ENCODE measurements at regions not wholly inside any gene's neighbourhood (a gene's known extent, or its start where the extent isn't known, plus 50 kb on each side); places are given as distances from the start of the nearest gene placed in this dataset.

DNA sequence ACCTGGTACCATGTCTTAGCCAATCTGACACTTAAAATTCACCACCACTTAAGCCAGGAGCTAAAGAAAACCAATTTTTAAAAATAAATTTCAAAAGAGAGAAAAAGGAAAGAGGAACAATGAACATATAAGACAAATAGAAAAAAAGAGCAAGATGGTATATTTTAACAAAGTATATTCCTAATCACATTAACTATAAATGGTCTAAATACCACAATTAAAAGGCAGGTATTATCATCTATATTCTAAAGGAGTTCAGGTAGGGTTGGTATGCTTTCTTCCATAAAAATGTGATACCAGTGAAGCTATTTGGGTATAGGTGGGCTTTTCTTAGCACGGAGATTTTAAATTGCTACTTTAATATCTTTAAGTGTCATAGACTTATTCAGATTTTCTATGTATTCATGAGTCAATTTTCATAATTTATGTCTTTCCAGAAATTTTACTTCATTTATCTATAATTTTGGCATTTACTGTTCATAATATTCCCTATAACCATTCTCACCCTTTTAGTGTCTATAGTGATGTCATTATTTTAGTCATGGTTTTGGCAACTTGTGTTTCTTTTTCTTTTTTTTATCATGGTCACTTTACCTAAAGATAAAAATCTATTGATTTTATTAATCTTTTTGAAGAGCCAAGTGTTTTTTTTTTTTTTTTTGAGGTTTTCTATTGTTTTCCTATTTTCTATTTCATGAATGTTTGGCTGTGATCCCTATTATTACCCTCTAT lies 56.5 kb upstream of the IGLL5 start:
- Histone ChIP-seq H3K9me3 (ENCODE audit: control extremely low read depth in 1 of 3, control insufficient read depth in 2 of 3, insufficient read depth in 1 of 3, low read length in 2 of 3) (peaks cover 2 to 18% (median 3%) of the 10 kb centered on the region in 3 donors), H3K36me3 (replicated peaks in 1 of 2; ENCODE audit: control extremely low read depth in 1 of 2, control insufficient read depth in 1 of 2, extremely low read depth in 1 of 2, insufficient read depth in 2 of 2, low read length in 1 of 2) (no peaks in the 10 kb centered on the region), H3K27me3 (replicated peaks in 1 of 4; ENCODE audit: control extremely low read depth in 1 of 4, control insufficient read depth in 3 of 4, insufficient read depth in 4 of 4, low read length in 3 of 4) (no peaks in the 10 kb centered on the region), H3K4me1 (ENCODE audit: control insufficient read depth in 2 of 2, insufficient read depth in 2 of 2, low read length in 2 of 2) (no peaks in the 10 kb centered on the region), H3K9ac (ENCODE audit: low read length) (no peak overlapping the region), H3K4me2 (replicated peaks; ENCODE audit: low read depth, low read length, poor library complexity, severe bottlenecking) (no peak overlapping the region), H4K20me1 (ENCODE audit: control insufficient read depth, insufficient read depth, low read length, poor library complexity, severe bottlenecking) (no peaks in the 10 kb centered on the region), H2AFZ (ENCODE audit: insufficient read depth, low read depth, low read length, poor library complexity, severe bottlenecking) (no peak overlapping the region), H3K27ac (ENCODE audit: low read length in 2 of 2) (no peak overlapping the region), H3K79me2 (ENCODE audit: control insufficient read depth, insufficient read depth, low read length) (no peaks in the 10 kb centered on the region), H3K4me3 (ENCODE audit: control extremely low read depth in 1 of 5, extremely low read depth in 1 of 5, insufficient read depth in 1 of 5, low read depth in 2 of 5, low read length in 4 of 5) (no peak overlapping the region)
- no peak for DNase-seq
- no peak overlapping the region for H3K4me3 Mint-ChIP-seq
- no peak overlapping the region for H3K27ac Mint-ChIP-seq
- H3K9me3 Mint-ChIP-seq (ENCODE audit: insufficient read depth), result no peaks in the 10 kb centered on the region
- no peak for ATAC-seq (ENCODE audit: low read depth)
- ChIA-PET CTCF (interaction anchor here (0.6 to 2.4 kb wide), 7 partner anchors 18 to 231 kb away, joined by 3 to 9 read pairs (median 3); no protein-coding TSS in a partner anchor), POLR2A (no interaction called here)
- WGBS (ENCODE audit: insufficient coverage), result no CpG with 5 or more reads among the region's 1 CpG
- intact Hi-C loops (cut with micrococcal nuclease), result no loop called here
- peaks cover 31% of the 10 kb centered on the region for H3K27me3 Mint-ChIP-seq
- TF ChIP-seq, protein P1, sequence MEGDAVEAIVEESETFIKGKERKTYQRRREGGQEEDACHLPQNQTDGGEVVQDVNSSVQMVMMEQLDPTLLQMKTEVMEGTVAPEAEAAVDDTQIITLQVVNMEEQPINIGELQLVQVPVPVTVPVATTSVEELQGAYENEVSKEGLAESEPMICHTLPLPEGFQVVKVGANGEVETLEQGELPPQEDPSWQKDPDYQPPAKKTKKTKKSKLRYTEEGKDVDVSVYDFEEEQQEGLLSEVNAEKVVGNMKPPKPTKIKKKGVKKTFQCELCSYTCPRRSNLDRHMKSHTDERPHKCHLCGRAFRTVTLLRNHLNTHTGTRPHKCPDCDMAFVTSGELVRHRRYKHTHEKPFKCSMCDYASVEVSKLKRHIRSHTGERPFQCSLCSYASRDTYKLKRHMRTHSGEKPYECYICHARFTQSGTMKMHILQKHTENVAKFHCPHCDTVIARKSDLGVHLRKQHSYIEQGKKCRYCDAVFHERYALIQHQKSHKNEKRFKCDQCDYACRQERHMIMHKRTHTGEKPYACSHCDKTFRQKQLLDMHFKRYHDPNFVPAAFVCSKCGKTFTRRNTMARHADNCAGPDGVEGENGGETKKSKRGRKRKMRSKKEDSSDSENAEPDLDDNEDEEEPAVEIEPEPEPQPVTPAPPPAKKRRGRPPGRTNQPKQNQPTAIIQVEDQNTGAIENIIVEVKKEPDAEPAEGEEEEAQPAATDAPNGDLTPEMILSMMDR (IDR thresholded peaks at IDR 0.05), result no peak
- TF ChIP-seq EZH2 (IDR thresholded peaks at IDR 0.05; ENCODE audit: borderline replicate concordance, insufficient read depth, low read depth, low read length, poor library complexity, severe bottlenecking), result no peak
- H3K4me1 Mint-ChIP-seq, result no peaks in the 10 kb centered on the region

DNA sequence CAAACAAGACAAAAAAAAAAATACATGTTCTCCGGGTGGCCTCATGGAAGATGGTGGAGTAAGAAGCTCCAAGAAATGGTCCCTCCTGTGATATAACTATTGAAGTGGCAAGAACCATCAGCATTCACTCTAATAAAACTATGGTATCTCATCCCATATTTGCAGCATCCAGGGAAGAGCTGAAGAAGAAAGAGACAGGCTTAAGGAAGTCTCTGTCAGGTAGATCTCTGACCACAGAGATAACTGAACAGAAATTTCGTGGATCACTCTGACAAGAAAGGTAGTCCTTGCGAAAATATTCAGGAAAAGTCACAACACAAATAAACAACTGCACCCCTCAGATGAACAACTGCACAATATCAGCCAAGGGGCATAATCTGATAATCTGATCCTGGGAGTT lies 54.6 kb upstream of the IGLL5 start:
- POLR2A ChIA-PET, result no interaction called here
- H4K20me1 ChIP-seq (ENCODE audit: control insufficient read depth, insufficient read depth, low read length, poor library complexity, severe bottlenecking), result no peaks in the 10 kb centered on the region
- no peak overlapping the region for H3K4me2 ChIP-seq (replicated peaks; ENCODE audit: low read depth, low read length, poor library complexity, severe bottlenecking)
- Mint-ChIP-seq H3K9me3 (ENCODE audit: insufficient read depth) (no peaks in the 10 kb centered on the region), H3K4me1 (peaks cover 3% of the 10 kb centered on the region), H3K27me3 (peaks cover 35% of the 10 kb centered on the region), H3K4me3 (no peak overlapping the region), H3K27ac (no peak overlapping the region)
- H3K9ac ChIP-seq (ENCODE audit: low read length), result no peak overlapping the region
- no peak overlapping the region for H3K4me3 ChIP-seq (ENCODE audit: control extremely low read depth in 1 of 5, extremely low read depth in 1 of 5, insufficient read depth in 1 of 5, low read depth in 2 of 5, low read length in 4 of 5)
- H2AFZ ChIP-seq (ENCODE audit: insufficient read depth, low read depth, low read length, poor library complexity, severe bottlenecking), result no peak overlapping the region
- WGBS (ENCODE audit: insufficient coverage), result no CpG with 5 or more reads among the region's 3 CpGs
- ATAC-seq (ENCODE audit: low read depth) (no peak), DNase-seq (no peak)
- peaks cover 4% of the 10 kb centered on the region in 2 donors for H3K4me1 ChIP-seq (ENCODE audit: control insufficient read depth in 2 of 2, insufficient read depth in 2 of 2, low read length in 2 of 2)
- H3K27me3 ChIP-seq (replicated peaks in 1 of 4; ENCODE audit: control extremely low read depth in 1 of 4, control insufficient read depth in 3 of 4, insufficient read depth in 4 of 4, low read length in 3 of 4), result peaks cover 0 to 5% (median 0%) of the 10 kb centered on the region in 4 experiments
- peaks cover 2 to 12% (median 3%) of the 10 kb centered on the region in 3 donors for H3K9me3 ChIP-seq (ENCODE audit: control extremely low read depth in 1 of 3, control insufficient read depth in 2 of 3, insufficient read depth in 1 of 3, low read length in 2 of 3)
- TF ChIP-seq, protein P1 (IDR thresholded peaks at IDR 0.05), result no peak
- CTCF ChIA-PET, result interaction anchor here (1.4 to 1.5 kb wide), 2 partner anchors 17 to 22 kb away, joined by 3 read pairs; no protein-coding TSS in a partner anchor
- no peaks in the 10 kb centered on the region for H3K79me2 ChIP-seq (ENCODE audit: control insufficient read depth, insufficient read depth, low read length)
- H3K27ac ChIP-seq (ENCODE audit: low read length in 2 of 2), result no peak overlapping the region
- no peaks in the 10 kb centered on the region for H3K36me3 ChIP-seq (replicated peaks in 1 of 2; ENCODE audit: control extremely low read depth in 1 of 2, control insufficient read depth in 1 of 2, extremely low read depth in 1 of 2, insufficient read depth in 2 of 2, low read length in 1 of 2)
- intact Hi-C loops (cut with micrococcal nuclease), result no loop called here
